HG02840 (cell line): ENCODE measurements at regions not wholly inside any gene's neighbourhood (a gene's known extent, or its start where the extent isn't known, plus 50 kb on each side); places are given as distances from the start of the nearest gene placed in this dataset.

Source experiments
- ATAC-seq: cut with Tn5 transposase; IDR thresholded peaks from one replicate; pipeline ENCODE4 v1.9.1; 2021; ENCODE audit warnings: mild to moderate bottlenecking, moderate library complexity, moderate number of reproducible peaks; ENCODE audit not compliant: unreplicated experiment, low FRiP score

DNA sequence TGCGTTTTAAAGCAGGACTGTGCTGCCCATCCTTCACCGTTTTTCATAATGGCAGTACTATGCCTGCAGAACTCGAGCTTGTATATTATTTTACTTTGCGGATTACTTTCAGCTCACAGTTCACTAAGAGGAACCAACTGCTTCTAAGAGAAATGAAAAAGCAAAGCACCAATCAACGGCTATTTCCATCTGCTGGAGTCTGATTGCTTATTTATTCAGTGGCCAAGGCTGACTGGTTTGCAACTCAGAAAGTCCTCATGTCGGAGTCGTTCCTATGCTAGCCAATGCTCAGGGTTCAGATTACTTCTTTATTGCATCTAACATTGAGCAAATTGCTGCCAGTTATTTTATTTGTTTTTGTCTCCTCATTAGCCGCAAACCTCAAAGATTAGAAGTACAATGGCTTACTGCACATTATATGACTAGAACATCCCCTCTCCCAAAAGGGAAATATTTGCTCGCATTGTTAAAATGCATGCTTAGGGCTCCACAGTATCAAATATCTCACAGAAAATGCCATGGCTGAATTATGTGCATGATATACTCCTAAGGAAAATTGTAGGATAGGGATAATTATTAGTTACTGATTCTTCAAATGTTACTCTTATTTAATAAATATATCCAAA, 1628.2 kb upstream of the ADGRL3 start:
- no peak for ATAC-seq

DNA sequence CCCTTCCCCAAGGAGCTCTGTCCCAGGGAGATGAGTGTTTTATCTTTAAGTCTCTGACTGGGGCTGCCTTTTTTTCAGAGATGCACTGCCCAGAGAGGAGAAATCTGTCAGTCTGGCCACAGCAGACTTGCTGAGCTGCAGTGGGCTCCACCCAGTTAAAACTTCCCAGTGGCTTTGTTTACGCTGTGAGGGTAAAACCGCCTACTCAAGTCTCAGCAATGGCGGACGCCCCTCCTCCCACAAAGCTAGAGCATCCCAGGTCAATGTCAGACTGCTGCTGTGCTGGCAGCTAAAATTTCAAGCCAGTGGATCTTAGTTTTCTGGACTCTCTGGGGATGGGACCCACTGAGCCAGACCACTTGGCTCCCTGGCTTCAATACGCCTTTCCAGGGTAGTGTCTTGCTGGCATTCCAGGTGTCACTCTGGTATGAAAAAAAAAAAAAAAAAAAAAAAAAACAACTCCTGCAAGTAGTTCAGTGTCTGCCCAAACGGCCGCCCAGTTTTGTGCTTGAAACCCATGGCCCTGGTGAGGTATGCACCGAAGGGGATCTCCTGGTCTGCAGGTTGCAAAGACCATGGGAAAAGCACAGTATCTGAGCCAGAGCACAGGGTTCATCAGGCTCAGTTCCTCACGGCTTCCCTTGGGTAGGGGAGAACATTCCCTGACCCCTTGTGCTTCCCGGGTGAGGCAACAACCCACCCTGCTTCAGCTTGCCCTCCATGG, 1616.1 kb upstream of the ADGRL3 start:
- ATAC-seq: no peak

DNA sequence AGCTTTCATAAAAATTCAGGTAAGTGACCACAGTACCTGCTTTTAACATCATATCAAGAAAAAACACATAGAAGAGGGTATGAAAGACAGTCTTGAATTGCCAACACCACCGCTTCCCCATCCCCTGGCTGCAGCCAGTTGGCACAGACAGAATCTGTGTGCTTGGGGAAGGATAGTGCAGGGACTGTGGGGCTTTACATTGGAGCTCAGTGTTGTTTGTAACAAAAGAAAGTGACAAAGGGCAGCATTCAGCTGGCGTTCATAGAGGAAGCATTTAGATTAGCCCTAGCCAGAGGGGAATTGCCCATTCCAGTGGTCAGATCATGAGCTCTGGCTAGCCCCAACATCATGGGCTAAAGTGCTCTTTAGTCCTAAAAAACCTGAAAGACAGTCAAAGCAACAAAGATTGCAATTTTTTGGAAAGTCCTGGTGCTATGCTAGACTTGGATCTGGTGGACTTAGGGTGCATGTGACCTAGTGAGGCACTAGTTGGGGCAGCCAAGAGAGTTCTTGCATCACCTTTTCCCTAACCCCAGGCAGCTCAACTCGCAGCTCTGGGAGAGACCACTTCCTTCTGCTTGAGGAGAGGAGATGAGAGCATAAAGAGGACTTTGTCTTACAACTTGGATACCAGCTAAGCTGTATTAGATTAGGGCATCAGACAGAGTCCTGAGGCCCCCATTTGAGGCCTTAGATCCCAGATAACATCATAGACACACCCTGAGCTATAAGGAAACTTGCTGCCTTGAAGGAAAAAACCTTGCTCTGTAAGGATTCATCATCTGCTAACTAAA, 1602.4 kb upstream of the ADGRL3 start:
- no peak for ATAC-seq

DNA sequence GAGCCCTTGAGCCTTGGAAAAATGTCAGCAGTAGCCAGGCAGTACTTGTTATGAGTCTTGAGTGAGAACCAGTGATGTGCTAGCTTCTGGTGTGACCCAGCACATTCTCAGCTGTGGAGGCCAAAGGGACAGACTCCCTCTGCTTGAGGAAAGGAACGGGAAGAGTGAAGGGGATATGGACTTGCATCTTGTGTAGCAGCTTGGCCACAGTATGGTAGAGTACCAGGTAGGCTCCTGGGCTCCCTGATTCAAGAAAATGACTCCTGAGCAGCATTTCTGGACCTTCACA, 1601.9 kb upstream of the ADGRL3 start:
- no peak for ATAC-seq

DNA sequence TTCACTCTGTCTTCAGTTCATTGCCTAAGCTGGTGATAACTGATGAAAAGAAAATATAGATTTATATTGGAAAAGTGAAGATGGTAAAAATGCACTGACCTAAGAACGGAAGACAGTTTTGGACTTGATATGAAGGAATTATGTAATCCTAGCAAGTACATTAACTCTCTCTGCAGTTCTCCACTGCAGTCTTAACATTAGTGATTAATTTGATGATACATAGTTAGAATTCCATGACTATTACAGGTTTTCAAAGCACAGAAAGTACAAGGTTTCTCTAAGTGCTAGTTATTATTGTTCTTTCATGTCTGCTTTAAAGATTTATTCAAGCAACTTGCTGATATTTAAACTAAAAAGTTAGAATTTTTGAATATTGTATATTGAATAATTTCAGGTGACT, 1591.7 kb upstream of the ADGRL3 start:
- ATAC-seq: no peak

DNA sequence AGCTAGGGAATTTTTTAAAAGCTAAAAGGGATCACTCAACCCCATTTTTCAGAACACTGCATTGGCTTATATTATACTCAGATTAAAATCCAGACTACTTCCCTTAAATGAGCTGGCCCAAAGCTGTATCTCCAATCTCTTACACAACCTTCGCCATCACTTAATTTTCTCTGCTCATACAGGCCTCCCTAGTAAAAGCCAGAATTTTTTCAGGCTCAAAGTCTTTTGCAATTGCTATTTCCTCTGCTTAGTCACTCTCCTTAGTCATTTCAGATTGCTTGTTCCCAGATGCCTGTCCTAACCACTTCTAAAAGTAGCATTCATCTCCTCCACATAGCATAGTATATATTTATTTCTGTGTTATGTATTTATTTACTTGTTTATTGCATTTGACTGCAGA, 1587.9 kb upstream of the ADGRL3 start:
- no peak for ATAC-seq

DNA sequence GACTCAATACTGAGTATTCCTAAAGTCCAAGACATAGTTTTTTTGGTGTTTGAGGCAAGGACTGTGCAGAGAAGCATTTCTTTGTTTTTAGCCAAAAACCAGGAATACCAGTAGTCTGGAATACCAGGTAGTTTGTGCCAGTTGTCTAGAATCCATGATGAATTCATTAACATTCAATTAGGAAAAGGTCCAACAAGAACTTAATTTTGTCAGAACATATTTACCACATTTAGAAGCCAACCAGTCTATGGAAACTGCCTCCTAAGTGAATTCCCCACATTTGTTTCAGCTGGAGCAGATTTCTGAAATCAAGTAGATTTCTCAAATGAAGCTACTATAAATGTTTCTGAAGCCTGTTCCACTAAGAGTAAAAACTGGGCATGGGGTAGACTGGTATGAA, 1584.8 kb upstream of the ADGRL3 start:
- ATAC-seq: no peak

DNA sequence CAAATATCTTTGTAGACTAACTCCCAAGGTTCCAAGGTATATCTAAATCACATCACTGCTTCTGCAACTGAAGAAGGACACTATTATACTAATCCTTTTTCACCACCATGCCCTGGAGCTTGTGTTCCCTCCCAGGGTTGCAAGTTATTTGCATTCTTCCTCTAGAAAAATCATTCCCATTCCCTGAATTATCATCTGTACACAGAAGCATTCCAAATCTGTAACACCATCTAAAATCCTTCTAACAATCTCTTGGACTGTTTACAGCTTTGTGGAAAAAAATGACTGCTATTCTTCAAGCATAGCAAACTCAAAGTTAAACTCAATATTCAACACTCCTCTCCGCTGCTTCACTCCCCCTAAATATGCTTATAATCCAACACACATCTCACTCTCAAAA, 1570.8 kb upstream of the ADGRL3 start:
- ATAC-seq: no peak

DNA sequence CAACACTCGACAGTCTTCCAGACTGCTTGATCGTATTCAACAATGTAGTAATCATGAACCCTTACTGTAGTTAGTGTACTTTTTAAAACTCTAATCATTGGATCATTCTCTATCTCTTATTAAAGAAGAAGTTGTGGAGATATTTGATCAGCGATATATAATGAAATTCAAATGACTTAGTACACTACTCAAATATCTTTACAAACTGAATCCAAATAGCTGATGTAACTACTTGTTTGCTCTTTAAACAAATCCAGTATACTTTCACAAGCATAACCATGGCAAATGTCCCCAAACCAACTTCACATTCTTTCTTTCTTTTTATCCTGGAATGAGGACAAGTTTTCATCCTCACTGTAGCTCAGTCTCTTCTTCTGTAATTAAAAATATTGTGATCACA, 1569.9 kb upstream of the ADGRL3 start:
- ATAC-seq: no peak

DNA sequence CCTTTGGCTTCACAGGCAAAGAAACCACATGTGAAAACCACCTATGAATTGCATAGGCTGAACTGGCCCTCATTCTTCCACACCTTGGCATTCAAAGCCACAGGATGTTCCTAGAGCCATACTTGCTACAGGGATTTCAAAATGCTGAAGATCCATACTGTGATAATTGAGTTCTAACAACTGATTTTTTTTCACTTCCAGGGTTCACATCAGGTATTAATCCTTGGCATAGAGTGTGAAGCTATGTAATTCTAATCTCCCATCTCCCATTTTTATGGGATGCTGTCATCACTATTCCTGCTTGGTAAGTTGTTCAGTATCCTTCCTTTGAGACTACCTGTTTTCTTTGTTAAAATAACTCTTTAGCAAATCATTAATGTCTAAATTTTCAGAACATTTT, 1569.2 kb upstream of the ADGRL3 start:
- no peak for ATAC-seq

DNA sequence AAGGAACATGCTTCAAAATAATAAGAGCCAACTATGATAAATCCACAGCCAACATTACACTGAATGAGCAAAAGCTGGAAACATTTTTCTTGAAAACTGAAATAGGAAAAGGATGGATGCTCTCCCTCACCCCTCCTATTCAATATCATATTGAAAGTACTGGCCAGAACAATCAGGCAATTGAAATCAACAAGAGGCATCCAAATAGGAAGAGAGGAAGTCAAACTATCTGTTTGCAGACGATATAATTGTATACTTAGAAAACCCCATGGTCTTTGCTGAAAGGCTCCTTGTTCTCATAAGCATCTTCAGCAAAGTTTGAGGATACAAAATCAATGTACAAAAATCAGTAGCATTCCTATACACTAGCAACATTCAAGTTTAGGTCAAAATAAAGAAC, 1562.5 kb upstream of the ADGRL3 start:
- ATAC-seq: no peak

DNA sequence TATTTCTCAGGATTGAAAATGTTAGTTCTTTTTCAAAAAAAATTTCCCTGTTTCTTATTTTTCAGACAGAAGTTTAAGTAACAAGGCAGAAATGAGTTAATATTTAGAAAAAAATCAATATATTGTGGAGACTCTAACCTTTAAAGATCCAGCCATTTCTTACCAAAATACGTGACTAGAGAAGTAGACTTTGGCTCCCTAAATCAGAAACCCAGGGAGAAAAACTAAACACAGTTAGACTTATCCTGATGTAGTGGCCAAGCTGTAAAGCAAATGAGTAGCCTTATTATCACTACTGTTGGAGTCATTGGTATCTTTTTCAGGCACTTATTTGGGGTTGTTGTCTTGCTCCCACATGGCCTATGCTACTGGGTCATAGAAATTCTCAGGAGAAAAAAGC, 1556.4 kb upstream of the ADGRL3 start:
- no peak for ATAC-seq

DNA sequence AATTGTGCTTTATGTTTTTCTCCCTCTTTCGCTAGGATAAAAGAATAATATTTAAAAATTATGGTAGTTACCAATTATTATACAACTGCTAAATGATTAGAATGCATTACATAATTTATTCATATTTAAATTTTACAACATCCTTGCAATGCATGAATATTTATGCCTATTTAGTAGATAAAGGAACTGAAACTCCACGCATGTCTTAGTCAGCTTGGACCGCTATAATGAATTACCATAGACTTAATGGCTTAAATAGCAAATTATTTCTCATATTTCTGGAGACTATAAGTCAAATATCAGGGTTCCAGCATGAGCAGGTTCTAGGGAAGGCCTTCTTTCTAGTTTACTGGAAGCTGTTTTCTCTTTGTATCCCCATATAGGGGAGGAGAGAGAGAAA, 1555.4 kb upstream of the ADGRL3 start:
- ATAC-seq: no peak

DNA sequence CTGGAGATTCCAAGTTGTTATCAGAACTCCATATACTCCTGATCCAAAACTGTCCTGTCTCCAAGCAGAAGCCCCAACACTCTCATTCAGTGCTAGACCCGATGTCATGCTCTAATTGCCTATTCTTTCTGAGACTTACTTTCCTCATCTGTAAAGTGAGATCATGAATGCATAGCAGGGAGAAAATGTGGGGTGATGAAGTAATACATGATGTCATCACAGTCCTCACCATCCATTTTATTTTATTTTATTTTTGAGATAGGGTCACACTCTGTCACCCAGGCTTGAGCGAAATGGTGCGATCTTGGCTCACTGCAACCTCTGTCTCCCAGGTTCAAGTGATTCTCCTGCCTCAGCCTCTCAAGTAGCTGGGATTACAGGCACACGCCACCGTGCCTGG, 1554.0 kb upstream of the ADGRL3 start:
- no peak for ATAC-seq

DNA sequence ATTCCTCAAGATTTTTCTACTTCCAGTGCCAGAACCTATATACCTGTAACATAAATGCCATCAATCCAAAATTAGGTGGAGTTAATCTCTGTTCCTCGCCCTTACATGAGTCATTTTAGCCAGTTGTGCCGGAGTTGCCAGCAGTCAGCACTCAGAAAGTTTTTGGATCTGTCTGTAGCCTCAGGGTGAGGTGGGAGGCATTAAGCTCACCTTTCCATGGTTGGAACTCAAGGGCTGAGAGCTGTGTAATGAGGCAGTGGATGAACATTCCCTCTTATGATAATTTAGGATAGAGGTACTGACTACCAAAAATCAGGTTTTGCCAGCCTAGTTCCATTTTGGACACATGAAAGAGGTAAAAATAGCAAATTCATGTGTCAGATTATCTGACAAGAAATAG, 1553.1 kb upstream of the ADGRL3 start:
- no peak for ATAC-seq

DNA sequence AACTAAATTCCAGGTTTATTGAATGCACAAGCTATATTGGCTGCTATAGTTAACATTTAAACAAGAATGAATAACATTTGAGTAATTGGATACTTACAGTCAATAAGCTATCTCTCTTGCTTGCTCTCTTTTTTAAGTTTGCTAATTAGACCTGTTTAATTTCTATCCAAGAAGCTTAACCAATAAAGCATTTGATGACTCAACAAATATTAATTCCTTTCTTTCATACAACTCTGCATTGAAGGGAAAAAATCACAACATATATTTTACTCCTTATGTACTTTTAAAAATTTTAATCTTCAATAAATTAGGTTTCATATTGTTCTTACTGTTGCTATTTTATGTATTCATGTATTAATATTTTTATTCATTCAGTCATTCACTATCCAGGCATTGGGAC, 1552.6 kb upstream of the ADGRL3 start:
- no peak for ATAC-seq

DNA sequence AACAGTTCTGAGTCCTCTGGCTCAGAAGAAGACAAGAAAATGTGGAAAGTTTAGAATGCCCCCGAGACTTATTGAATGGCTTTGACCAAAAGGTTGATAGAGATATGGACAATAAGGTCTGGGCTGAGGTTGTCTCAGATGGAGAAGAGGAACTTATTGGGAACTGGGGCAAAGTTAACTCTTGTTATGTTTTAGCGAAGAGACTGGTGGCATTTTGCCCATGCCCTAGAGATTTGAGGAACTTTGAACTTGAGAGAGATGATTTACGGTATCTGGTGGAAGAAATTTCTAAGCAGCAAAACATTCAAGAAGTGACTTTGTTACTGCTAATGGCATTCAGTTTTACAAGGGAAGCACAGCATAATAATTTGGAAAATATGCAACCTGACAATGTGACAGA, 1549.3 kb upstream of the ADGRL3 start:
- no peak for ATAC-seq

DNA sequence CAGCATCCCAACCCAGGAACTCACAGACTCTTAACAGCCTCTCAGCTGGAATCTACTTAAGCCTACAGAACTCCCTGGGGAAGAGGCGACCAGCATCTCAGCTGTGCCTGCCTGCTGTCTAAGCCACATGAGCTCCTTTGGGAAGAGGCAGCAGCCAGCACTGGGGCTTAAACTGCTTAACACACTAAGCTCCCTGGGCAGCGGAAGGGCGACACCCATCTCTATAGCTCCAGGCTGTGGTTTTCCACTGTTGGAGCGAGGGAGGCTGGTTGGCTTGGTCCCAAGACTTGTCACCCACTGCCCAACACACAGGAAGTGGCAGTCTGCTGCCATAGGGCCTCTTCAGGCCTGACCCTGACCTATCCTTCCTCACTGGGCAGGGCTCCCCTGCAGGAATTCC, 1544.1 kb upstream of the ADGRL3 start:
- ATAC-seq: no peak

DNA sequence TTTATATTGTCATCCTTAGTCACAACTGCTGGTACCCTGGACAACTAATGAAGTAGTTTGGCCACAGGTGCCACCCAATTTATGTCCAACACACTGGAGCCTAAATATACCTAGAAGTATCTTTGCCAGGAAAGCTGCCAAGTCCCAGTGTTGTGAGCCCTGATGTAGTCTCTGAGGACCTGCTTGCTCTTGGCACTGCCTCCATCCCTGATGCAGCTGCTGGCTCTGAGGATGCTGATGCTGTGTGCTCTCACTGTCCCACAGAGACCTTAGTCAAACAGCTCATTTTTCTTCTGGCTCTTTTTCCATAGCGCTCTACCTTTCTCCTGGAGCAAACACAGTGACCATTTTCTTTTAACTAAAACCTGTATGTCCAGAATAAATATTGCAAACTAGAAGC, 1535.4 kb upstream of the ADGRL3 start:
- ATAC-seq: no peak

DNA sequence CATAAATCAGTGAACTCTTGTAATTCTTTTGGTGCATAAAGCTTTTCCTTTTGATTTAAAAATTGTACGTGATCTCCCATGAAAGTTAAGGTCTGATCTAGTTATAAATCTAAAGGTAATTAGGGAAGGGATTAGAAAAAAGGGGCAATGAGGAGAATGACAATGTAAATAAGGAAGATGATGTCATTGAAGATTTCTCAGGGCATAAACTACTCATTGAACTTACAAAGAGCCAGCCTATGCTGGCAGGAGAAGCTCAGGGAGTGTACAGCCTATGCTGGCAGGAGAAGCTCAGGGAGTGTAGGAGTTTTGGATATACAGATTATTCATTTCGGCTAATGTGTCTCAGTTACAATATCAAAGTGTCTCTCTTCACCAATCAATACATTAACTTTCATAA, 1533.5 kb upstream of the ADGRL3 start:
- no peak for ATAC-seq

DNA sequence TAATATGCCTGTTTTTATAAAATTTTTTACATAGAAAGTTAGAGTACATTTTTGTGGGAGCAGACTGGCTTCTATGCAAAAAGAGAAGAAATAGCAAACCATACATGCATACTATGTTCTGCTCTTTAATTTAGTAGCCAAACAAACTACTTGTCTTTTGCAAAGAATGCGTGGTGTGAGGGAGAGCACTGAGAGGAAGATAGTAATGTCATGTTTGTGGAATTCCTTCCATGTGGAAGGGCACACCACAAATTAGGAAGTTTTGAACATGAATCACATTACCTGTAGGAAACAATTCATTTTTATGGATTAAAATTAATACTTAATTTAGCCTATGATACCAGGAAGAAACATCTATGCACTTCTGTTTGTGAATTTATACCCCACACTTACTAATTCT, 1529.1 kb upstream of the ADGRL3 start:
- ATAC-seq: no peak

DNA sequence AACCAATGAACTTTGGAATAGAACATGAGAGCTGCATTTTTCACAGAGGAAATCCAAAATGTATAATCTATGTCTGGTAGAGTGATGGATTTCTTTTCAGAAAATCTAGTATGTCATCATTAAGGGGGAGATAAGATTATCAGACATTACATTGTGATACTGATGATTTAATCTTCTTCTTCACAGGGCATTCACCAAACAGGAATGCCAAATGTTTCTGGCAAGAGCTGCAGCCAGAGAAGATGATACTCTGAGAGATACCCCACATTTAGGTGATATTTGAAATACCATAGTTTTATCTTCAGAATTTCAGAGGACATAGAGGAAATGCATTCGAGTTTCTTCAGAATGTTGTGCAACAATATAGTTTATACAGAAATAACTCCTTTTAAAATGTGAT, 1523.7 kb upstream of the ADGRL3 start:
- ATAC-seq: no peak
